NT2/D1 (cell line): ENCODE measurements at regions not wholly inside any gene's neighbourhood (a gene's known extent, or its start where the extent isn't known, plus 50 kb on each side); places are given as distances from the start of the nearest gene placed in this dataset.

Experiments
- YY1 ChIP-seq: IDR thresholded peaks from 2 replicates; pipeline ENCODE4 v1.6.1; 2011; ENCODE audit not compliant: insufficient read length, insufficient read depth
- ZNF274 ChIP-seq: IDR thresholded peaks from 2 replicates; pipeline ENCODE4 v1.6.1; 2011; ENCODE audit warnings: mild to moderate bottlenecking, low read depth, low read length

DNA sequence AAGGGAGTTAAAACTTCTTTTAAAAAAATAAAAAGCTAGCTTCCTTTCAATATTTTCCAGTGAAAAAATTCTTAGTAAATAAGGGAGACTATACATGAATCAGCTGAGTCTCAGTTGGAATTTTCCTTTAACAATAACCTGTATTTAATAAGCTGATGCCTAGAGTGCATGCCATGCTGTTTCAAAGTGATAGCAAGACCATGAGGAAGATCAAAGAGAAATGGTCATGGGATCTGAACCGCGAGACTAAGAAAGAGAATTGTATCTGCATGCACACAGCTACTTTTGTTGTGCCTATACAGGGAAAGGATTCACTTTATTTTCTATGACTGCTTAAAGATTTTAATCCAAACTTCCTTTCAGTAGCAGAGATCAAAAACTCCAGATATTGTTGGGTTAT is 2217.0 kb downstream of the MAT2B start:
- TF ChIP-seq YY1 = no peak
- no peak for TF ChIP-seq ZNF274
